Epithelial cell of esophagus (primary cell): ENCODE measurements at regions not wholly inside any gene's neighbourhood (a gene's known extent, or its start where the extent isn't known, plus 50 kb on each side); places are given as distances from the start of the nearest gene placed in this dataset.
A peak's percentile ranks its signal among the peaks of the same experiment; 100 is the strongest.

Experiments
- DNase-seq: peaks from one replicate; pipeline ENCODE4 v3.0.0; 2010; ENCODE audit warnings: low read depth
- H3K4me3 ChIP-seq: 2 replicates; pipeline ENCODE4 v1.5.1; 2011; ENCODE audit warnings: mild to moderate bottlenecking, low read length, control low read depth
- CTCF ChIP-seq: IDR thresholded peaks from 2 replicates; pipeline ENCODE4 v1.5.1; 2011; ENCODE audit warnings: low read depth, mild to moderate bottlenecking, low read length, control low read depth, inconsistent platforms; ENCODE audit not compliant: insufficient read depth; ENCODE audit errors: missing control alignments

DNA sequence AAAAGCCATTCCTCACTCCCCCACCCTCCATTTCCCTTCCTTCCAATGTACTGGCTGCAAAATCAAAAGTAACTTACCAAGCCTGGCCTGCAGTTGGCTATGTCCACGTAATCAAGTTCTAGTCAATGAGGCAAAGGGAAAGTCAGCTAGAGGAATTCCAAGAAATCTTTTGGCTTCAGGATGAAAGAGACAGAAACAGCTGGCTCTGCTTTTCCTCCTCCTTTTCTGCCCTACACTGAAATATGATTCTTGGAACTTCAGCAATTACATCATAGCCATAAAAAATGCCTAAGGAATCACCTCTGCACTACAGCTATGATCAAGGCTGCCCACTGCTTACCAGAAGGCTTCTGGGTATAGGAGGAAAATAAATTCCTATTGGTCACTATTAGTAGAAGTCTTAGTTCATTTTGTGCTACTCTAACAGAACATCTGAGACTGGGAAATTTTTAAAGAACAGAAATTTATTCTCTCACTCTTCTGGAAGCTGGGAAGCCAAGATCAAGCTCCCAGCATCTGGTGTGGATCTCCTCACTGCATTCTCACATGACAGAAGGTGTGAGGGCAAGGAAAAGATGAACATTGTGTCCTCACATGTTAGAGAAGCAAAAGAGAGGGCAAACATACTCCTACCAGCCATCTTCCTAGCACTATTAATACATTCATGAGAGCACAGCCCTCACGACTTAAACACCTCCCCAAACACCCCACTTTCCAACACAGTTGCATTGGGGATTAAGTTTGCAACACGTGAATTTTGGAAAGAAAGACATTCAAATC lies 219.9 kb downstream of the TMX3 start:
- DNase-seq: peak; percentile 35
- no peak for TF ChIP-seq CTCF
- H3K4me3 ChIP-seq: no peak overlapping the region

DNA sequence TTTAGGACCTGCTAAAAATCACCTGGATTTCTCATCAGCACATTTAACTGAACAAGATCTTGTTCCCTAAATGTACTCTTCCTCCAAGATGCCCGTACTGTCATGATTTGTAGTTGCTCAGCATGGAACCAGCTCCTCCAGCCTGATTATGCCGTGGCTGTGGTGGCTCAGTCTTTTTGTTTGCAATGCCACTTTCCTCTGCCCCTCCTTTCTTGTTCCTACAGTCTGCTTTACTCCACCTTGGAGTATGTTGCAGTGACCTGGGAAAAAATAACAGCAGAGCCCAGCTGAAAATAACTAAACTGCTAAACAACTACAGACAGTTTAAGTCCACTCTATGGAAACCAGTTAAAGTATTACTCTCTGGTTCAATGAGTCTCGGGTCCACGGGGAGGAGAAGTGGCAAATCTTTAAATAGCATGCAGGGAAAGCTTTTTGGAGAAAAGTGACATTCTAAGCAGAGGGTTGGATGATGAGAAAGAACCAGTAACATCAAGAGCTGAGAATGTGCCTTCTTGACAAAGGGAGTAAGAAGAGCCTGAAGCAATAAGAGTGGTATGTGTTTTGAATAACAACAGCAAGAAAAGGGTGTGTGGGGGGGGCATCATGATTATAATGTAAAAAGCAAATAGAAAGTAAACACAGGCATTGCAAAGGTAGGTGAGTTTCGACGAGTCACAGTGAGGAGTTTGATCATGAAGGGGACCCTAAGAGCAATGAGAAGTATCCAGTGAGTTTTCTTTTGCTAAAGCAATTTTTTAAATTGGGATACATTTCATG lies 225.7 kb downstream of the TMX3 start:
- H3K4me3 ChIP-seq: no peak overlapping the region
- no peak for TF ChIP-seq CTCF
- DNase-seq: peak; percentile 30

DNA sequence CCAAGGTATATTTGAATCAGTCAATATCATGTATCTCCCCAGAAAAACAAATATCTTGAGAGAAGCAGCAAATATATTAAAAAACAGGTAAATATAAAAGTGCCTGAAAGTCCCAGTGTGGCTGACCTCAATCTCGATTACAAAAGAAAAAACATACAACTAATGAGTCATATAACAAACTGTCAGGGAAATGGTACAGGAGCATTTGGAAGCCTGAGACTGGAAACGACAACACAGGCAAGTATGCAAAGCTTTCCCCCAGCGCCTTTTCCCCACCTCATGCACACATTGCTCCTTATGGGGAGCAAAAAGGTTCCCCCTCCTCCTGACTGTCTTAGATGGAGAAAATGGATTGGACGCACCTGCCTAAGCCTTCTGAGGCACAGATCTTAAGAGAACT lies 230.7 kb downstream of the TMX3 start:
- no peak overlapping the region for H3K4me3 ChIP-seq
- no peak for TF ChIP-seq CTCF
- DNase-seq: peak; percentile 51

- H3K4me3 ChIP-seq: no peak overlapping the region
- no peak for DNase-seq
- TF ChIP-seq CTCF: no peak
Observed at GRCh38 chr18:68482815-68483214, 232.1 kb downstream of the TMX3 start.

DNA sequence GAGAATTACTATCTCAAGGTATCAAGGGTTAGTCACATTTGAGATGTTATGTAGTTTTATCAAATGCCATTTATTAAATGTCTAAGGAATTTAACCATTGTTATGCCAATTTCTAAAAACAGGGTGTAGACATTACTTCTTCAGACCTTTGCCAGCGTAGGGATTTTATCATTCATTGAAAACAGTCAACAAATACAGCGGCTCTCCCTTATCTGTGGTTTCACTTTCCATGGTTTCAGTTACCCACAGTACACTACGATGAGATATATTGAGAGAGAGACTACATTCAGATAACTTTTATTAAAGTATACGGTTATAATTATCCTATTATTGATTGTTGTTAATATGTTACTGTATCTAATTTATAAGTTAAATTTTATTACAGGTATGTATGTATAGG lies 234.7 kb downstream of the TMX3 start:
- no peak for TF ChIP-seq CTCF
- H3K4me3 ChIP-seq: no peak overlapping the region
- DNase-seq: no peak

DNA sequence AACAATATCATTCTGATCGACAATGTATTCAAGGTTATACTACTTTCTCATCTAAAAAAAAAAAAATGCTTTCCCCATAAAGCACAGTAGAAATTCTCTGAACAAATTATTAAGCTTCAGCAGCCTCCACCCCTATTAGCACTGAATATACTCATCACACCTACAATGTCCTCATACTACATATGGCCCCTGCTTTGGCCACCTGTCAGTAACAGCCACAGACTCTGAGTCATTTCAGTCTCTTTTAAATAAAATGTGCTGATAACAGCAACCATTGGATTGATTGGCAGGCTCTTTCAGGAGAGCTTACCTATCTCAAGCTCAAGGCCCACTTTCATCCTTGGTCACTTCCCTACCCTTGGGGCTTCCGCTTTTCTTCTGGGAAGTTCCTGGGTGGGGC lies 236.7 kb downstream of the TMX3 start:
- H3K4me3 ChIP-seq: no peak overlapping the region
- DNase-seq: peak; percentile 19
- TF ChIP-seq CTCF: no peak
